ENCODE measurements at regions not wholly inside any gene's neighbourhood (a gene's known extent, or its start where the extent isn't known, plus 50 kb on each side); places are given as distances from the start of the nearest gene placed in this dataset.

- no peaks in the 10 kb centered on the region for H3K9me3 ChIP-seq (ENCODE audit: control extremely low read depth in 1 of 3, control insufficient read depth in 2 of 3, insufficient read depth in 1 of 3, low read length in 2 of 3)
- H3K4me2 ChIP-seq (replicated peaks; ENCODE audit: low read depth, low read length, poor library complexity, severe bottlenecking) = no peak overlapping the region
- H3K27ac ChIP-seq (ENCODE audit: low read length in 2 of 2) = no peak overlapping the region
- DNase-seq (no peak), ATAC-seq (ENCODE audit: low read depth) (no peak)
- H3K9me3 Mint-ChIP-seq (ENCODE audit: insufficient read depth) = no peaks in the 10 kb centered on the region
- H3K79me2 ChIP-seq (ENCODE audit: control insufficient read depth, insufficient read depth, low read length) = no peaks in the 10 kb centered on the region
- no peaks in the 10 kb centered on the region for H3K27me3 ChIP-seq (replicated peaks in 1 of 4; ENCODE audit: control extremely low read depth in 1 of 4, control insufficient read depth in 3 of 4, insufficient read depth in 4 of 4, low read length in 3 of 4)
- no peak overlapping the region for H3K4me3 ChIP-seq (ENCODE audit: control extremely low read depth in 1 of 5, extremely low read depth in 1 of 5, insufficient read depth in 1 of 5, low read depth in 2 of 5, low read length in 4 of 5)
- H3K27me3 Mint-ChIP-seq = no peaks in the 10 kb centered on the region
- TF ChIP-seq CTCF (IDR thresholded peaks at IDR 0.05) (no peak), EZH2 (IDR thresholded peaks at IDR 0.05; ENCODE audit: borderline replicate concordance, insufficient read depth, low read depth, low read length, poor library complexity, severe bottlenecking) (no peak)
- no peak overlapping the region for H3K4me3 Mint-ChIP-seq
- ChIA-PET POLR2A (no interaction called here), CTCF (no interaction called here)
- no peaks in the 10 kb centered on the region for H3K4me1 Mint-ChIP-seq
- intact Hi-C loops (cut with micrococcal nuclease) = no loop called here
- H4K20me1 ChIP-seq (ENCODE audit: control insufficient read depth, insufficient read depth, low read length, poor library complexity, severe bottlenecking) = no peaks in the 10 kb centered on the region
- no peak overlapping the region for H3K27ac Mint-ChIP-seq
- H3K36me3 ChIP-seq (replicated peaks in 1 of 2; ENCODE audit: control extremely low read depth in 1 of 2, control insufficient read depth in 1 of 2, extremely low read depth in 1 of 2, insufficient read depth in 2 of 2, low read length in 1 of 2) = no peaks in the 10 kb centered on the region
- no peak overlapping the region for H2AFZ ChIP-seq (ENCODE audit: insufficient read depth, low read depth, low read length, poor library complexity, severe bottlenecking)
- no peaks in the 10 kb centered on the region for H3K4me1 ChIP-seq (ENCODE audit: control insufficient read depth in 2 of 2, insufficient read depth in 2 of 2, low read length in 2 of 2)
- H3K9ac ChIP-seq (ENCODE audit: low read length) = no peak overlapping the region
Observed at GRCh38 chr13:83166550-83166949, 715.7 kb downstream of the SLITRK1 start.

GRCh38 chr13:83162493-83162892, 719.8 kb downstream of the SLITRK1 start:
- no peaks in the 10 kb centered on the region for H3K27me3 ChIP-seq (replicated peaks in 1 of 4; ENCODE audit: control extremely low read depth in 1 of 4, control insufficient read depth in 3 of 4, insufficient read depth in 4 of 4, low read length in 3 of 4)
- ChIA-PET POLR2A (no interaction called here), CTCF (no interaction called here)
- H3K9me3 ChIP-seq (ENCODE audit: control extremely low read depth in 1 of 3, control insufficient read depth in 2 of 3, insufficient read depth in 1 of 3, low read length in 2 of 3) = peaks cover 0 to 5% (median 2%) of the 10 kb centered on the region in 3 donors
- intact Hi-C loops (cut with micrococcal nuclease) = no loop called here
- H2AFZ ChIP-seq (ENCODE audit: insufficient read depth, low read depth, low read length, poor library complexity, severe bottlenecking) = no peak overlapping the region
- no peak for TF ChIP-seq EZH2 (IDR thresholded peaks at IDR 0.05; ENCODE audit: borderline replicate concordance, insufficient read depth, low read depth, low read length, poor library complexity, severe bottlenecking)
- no peak for TF ChIP-seq CTCF (IDR thresholded peaks at IDR 0.05)
- H3K4me1 ChIP-seq (ENCODE audit: control insufficient read depth in 2 of 2, insufficient read depth in 2 of 2, low read length in 2 of 2) = no peaks in the 10 kb centered on the region
- H3K9ac ChIP-seq (ENCODE audit: low read length) = no peak overlapping the region
- H3K27ac Mint-ChIP-seq = no peak overlapping the region
- H3K4me2 ChIP-seq (replicated peaks; ENCODE audit: low read depth, low read length, poor library complexity, severe bottlenecking) = no peak overlapping the region
- no peaks in the 10 kb centered on the region for H3K36me3 ChIP-seq (replicated peaks in 1 of 2; ENCODE audit: control extremely low read depth in 1 of 2, control insufficient read depth in 1 of 2, extremely low read depth in 1 of 2, insufficient read depth in 2 of 2, low read length in 1 of 2)
- no peaks in the 10 kb centered on the region for H3K79me2 ChIP-seq (ENCODE audit: control insufficient read depth, insufficient read depth, low read length)
- H3K27me3 Mint-ChIP-seq = no peaks in the 10 kb centered on the region
- WGBS (ENCODE audit: insufficient coverage) = no CpG with 5 or more reads among the region's 2 CpGs
- no peak overlapping the region for H3K4me3 ChIP-seq (ENCODE audit: control extremely low read depth in 1 of 5, extremely low read depth in 1 of 5, insufficient read depth in 1 of 5, low read depth in 2 of 5, low read length in 4 of 5)
- H3K27ac ChIP-seq (ENCODE audit: low read length in 2 of 2) = no peak overlapping the region
- no peak overlapping the region for H3K4me3 Mint-ChIP-seq
- H3K9me3 Mint-ChIP-seq (ENCODE audit: insufficient read depth) = peaks cover 3% of the 10 kb centered on the region
- no peaks in the 10 kb centered on the region for H3K4me1 Mint-ChIP-seq
- ATAC-seq (ENCODE audit: low read depth) (no peak), DNase-seq (no peak)
- H4K20me1 ChIP-seq (ENCODE audit: control insufficient read depth, insufficient read depth, low read length, poor library complexity, severe bottlenecking) = no peaks in the 10 kb centered on the region
